ENCODE measurements at regions not wholly inside any gene's neighbourhood (a gene's known extent, or its start where the extent isn't known, plus 50 kb on each side); places are given as distances from the start of the nearest gene placed in this dataset.
A peak's percentile ranks its signal among the peaks of the same experiment; 100 is the strongest.
"Not testable (repeated sequence)": the region's sequence is repeated elsewhere in the genome, so short reads cannot be mapped to it uniquely, and the experiment has no call there.

GRCh38 chr12:97800561-97800960 lies 338.0 kb downstream of the RMST start:
- no peak for DNase-seq (ENCODE audit: low spot score)

GRCh38 chr12:97801471-97802059 lies 339.0 kb downstream of the RMST start:
- DNase-seq (ENCODE audit: low spot score) = no peak

- DNase-seq (ENCODE audit: low spot score) = no peak
Observed at GRCh38 chr12:97805146-97805545, 342.5 kb downstream of the RMST start.

- DNase-seq (ENCODE audit: low spot score) = no peak
Observed at GRCh38 chr12:97813301-97813700, 350.7 kb downstream of the RMST start.

GRCh38 chr12:97821806-97822205 lies 359.2 kb downstream of the RMST start:
- no peak for DNase-seq (ENCODE audit: low spot score)

GRCh38 chr12:97835541-97835940 lies 372.9 kb downstream of the RMST start:
- no peak for DNase-seq (ENCODE audit: low spot score)

GRCh38 chr12:97837401-97837800 lies 374.8 kb downstream of the RMST start:
- DNase-seq (ENCODE audit: low spot score) = no peak

- no peak for DNase-seq (ENCODE audit: low spot score)
Observed at GRCh38 chr12:97848051-97848450, 385.4 kb downstream of the RMST start.

- DNase-seq (ENCODE audit: low spot score) = no peak
Observed at GRCh38 chr12:97854477-97854876, 391.9 kb downstream of the RMST start.

GRCh38 chr12:97862072-97862471 lies 399.5 kb downstream of the RMST start:
- DNase-seq (ENCODE audit: low spot score) = no peak

GRCh38 chr12:97875064-97875463 lies 412.5 kb downstream of the RMST start:
- no peak for DNase-seq (ENCODE audit: low spot score)

- no peak for DNase-seq (ENCODE audit: low spot score)
Observed at GRCh38 chr12:97876780-97877179, 414.2 kb downstream of the RMST start.

- no peak for DNase-seq (ENCODE audit: low spot score)
Observed at GRCh38 chr12:97877404-97877803, 414.8 kb downstream of the RMST start.

GRCh38 chr12:97886511-97887176 lies 424.0 kb downstream of the RMST start:
- DNase-seq (ENCODE audit: low spot score) = no peak

- not testable (repeated sequence) for DNase-seq (ENCODE audit: low spot score)
Observed at GRCh38 chr12:97897881-97898280, 435.3 kb downstream of the RMST start.

GRCh38 chr12:97899529-97899928 lies 436.9 kb downstream of the RMST start:
- DNase-seq (ENCODE audit: low spot score) = no peak

GRCh38 chr12:97899956-97900355 lies 437.4 kb downstream of the RMST start:
- DNase-seq (ENCODE audit: low spot score) = peak; percentile 8

- DNase-seq (ENCODE audit: low spot score) = no peak
Observed at GRCh38 chr12:97903356-97903755, 440.8 kb downstream of the RMST start.

GRCh38 chr12:97907504-97907903 lies 444.9 kb downstream of the RMST start:
- no peak for DNase-seq (ENCODE audit: low spot score)

- DNase-seq (ENCODE audit: low spot score) = no peak
Observed at GRCh38 chr12:97910559-97910958, 448.0 kb downstream of the RMST start.

GRCh38 chr12:97912943-97913342 lies 450.3 kb downstream of the RMST start:
- DNase-seq (ENCODE audit: low spot score) = no peak

- DNase-seq (ENCODE audit: low spot score) = peak; percentile 68
Observed at GRCh38 chr12:97921979-97922722, 459.5 kb downstream of the RMST start.

GRCh38 chr12:97923546-97923945 lies 460.9 kb downstream of the RMST start:
- DNase-seq (ENCODE audit: low spot score) = no peak

Data from SW480 (cell line).